ENCODE measurements at regions not wholly inside any gene's neighbourhood (a gene's known extent, or its start where the extent isn't known, plus 50 kb on each side); places are given as distances from the start of the nearest gene placed in this dataset.
A peak's percentile ranks its signal among the peaks of the same experiment; 100 is the strongest.
"Not testable (repeated sequence)": the region's sequence is repeated elsewhere in the genome, so short reads cannot be mapped to it uniquely, and the experiment has no call there.

DNA sequence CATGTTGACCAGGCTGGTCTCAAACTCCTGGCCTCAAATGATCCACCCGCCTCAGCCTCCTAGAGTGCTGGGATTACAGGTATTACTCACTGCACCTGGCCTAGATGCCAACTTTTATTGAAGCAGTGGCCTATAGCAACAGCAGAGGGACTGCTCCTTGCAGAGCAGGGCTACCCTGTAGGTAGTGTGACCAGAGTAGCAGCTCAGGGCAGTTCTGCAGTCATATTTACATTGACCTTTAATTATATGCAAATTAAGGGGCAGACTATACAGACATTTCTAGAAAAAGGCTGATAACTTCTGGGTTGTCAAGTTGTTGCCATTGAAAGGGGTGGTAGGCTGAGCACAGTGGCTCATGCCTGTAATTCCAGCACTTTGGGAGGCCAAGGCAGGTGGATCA lies 115.2 kb upstream of the PLEKHM1 start:
- H3K9me3 ChIP-seq (ENCODE audit: low read length); H3K27ac ChIP-seq (ENCODE audit: low read length); H3K36me3 ChIP-seq (ENCODE audit: low read depth, low read length); ATAC-seq; H3K9ac ChIP-seq (ENCODE audit: low read length); H3K4me2 ChIP-seq (ENCODE audit: low read length); H3F3A ChIP-seq (ENCODE audit: low read length, unreplicated experiment); DNase-seq; POLR2A ChIA-PET (ENCODE audit: unreplicated experiment); H2AFZ ChIP-seq (ENCODE audit: low read length); H4K20me1 ChIP-seq (ENCODE audit: low read length); H3K9me2 ChIP-seq (replicated peaks; ENCODE audit: low read length); H3K4me3 ChIP-seq (ENCODE audit: low read length); H3K27me3 ChIP-seq (ENCODE audit: low read length); H3K79me2 ChIP-seq (ENCODE audit: low read length); CTCF ChIA-PET; intact Hi-C loops (cut with micrococcal nuclease); BruUV-seq (replicated peaks); H3K4me1 ChIP-seq (ENCODE audit: insufficient read depth, low read length): not testable (repeated sequence)

GRCh38 chr17:45619984-45620405 lies 129.5 kb upstream of the PLEKHM1 start:
- H3K27me3 ChIP-seq (ENCODE audit: low read length); H3K36me3 ChIP-seq (ENCODE audit: low read depth, low read length); H3K9ac ChIP-seq (ENCODE audit: low read length); H3K27ac ChIP-seq (ENCODE audit: low read length); H3K9me3 ChIP-seq (ENCODE audit: low read length); BruUV-seq (replicated peaks); intact Hi-C loops (cut with micrococcal nuclease); H3K4me1 ChIP-seq (ENCODE audit: insufficient read depth, low read length); H3K79me2 ChIP-seq (ENCODE audit: low read length); H4K20me1 ChIP-seq (ENCODE audit: low read length); H3K9me2 ChIP-seq (replicated peaks; ENCODE audit: low read length); POLR2A ChIA-PET (ENCODE audit: unreplicated experiment); H3F3A ChIP-seq (ENCODE audit: low read length, unreplicated experiment): not testable (repeated sequence)
- CTCF ChIA-PET: interaction anchor here (0.7 kb wide), 1 partner anchor 129 kb away, joined by 6 read pairs; no protein-coding TSS in a partner anchor
- H3K4me3 ChIP-seq (ENCODE audit: low read length): peak overlapping the region; percentile 64
- peak overlapping the region; percentile 67; the same call in 1 of the 2 replicates for H2AFZ ChIP-seq (ENCODE audit: low read length)
- peak; percentile 62 for DNase-seq
- ATAC-seq: peak; percentile 99
- H3K4me2 ChIP-seq (ENCODE audit: low read length): peak overlapping the region; percentile 71

- intact Hi-C loops (cut with micrococcal nuclease); H3F3A ChIP-seq (ENCODE audit: low read length, unreplicated experiment); BruUV-seq (replicated peaks); H3K27ac ChIP-seq (ENCODE audit: low read length); H3K36me3 ChIP-seq (ENCODE audit: low read depth, low read length); H3K79me2 ChIP-seq (ENCODE audit: low read length); H4K20me1 ChIP-seq (ENCODE audit: low read length); H3K4me2 ChIP-seq (ENCODE audit: low read length); H3K9me2 ChIP-seq (replicated peaks; ENCODE audit: low read length); H3K9me3 ChIP-seq (ENCODE audit: low read length); H3K9ac ChIP-seq (ENCODE audit: low read length); POLR2A ChIA-PET (ENCODE audit: unreplicated experiment); DNase-seq; H3K27me3 ChIP-seq (ENCODE audit: low read length); H3K4me1 ChIP-seq (ENCODE audit: insufficient read depth, low read length): not testable (repeated sequence)
- peak overlapping the region; percentile 64 for H3K4me3 ChIP-seq (ENCODE audit: low read length)
- ATAC-seq: peak; percentile 43
- CTCF ChIA-PET: interaction anchor here (0.7 kb wide), 1 partner anchor 130 kb away, joined by 6 read pairs; no protein-coding TSS in a partner anchor
- H2AFZ ChIP-seq (ENCODE audit: low read length): 0 out of 2 replicates have a peak overlapping the region, but pooled peaks have one; percentile 67
Observed at GRCh38 chr17:45620468-45620867, 129.9 kb upstream of the PLEKHM1 start.

GRCh38 chr17:45621087-45621486 lies 130.6 kb upstream of the PLEKHM1 start:
- H3K9ac ChIP-seq (ENCODE audit: low read length); BruUV-seq (replicated peaks); H3K9me3 ChIP-seq (ENCODE audit: low read length); CTCF ChIA-PET; H3K4me1 ChIP-seq (ENCODE audit: insufficient read depth, low read length); POLR2A ChIA-PET (ENCODE audit: unreplicated experiment); H2AFZ ChIP-seq (ENCODE audit: low read length); H3K36me3 ChIP-seq (ENCODE audit: low read depth, low read length); H3K79me2 ChIP-seq (ENCODE audit: low read length); DNase-seq; intact Hi-C loops (cut with micrococcal nuclease); ATAC-seq; H3K27ac ChIP-seq (ENCODE audit: low read length); H3K27me3 ChIP-seq (ENCODE audit: low read length); H3F3A ChIP-seq (ENCODE audit: low read length, unreplicated experiment); H4K20me1 ChIP-seq (ENCODE audit: low read length); H3K9me2 ChIP-seq (replicated peaks; ENCODE audit: low read length): not testable (repeated sequence)
- Histone ChIP-seq H3K4me3 (ENCODE audit: low read length) (peak overlapping the region; percentile 60), H3K4me2 (ENCODE audit: low read length) (peak overlapping the region; percentile 73)

DNA sequence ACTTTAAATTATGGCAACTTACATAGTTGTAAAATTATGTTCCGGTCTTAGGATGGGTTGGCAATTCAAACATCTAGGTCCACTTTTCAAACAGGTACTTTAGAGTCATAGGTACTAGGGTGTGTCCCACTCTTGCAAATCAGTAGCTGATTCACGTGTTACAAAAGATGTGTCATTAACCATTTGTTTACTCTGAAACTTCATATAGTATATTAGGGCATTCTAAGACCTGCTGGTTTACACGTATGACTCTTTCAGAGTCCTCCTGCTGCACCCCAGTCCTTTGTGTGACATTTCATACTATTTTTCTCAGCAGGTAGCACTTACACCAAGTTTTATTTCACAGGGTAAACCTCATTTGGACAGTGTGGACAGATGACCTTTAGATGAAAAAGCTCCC lies 131.8 kb upstream of the PLEKHM1 start:
- H3K79me2 ChIP-seq (ENCODE audit: low read length); H3K4me1 ChIP-seq (ENCODE audit: insufficient read depth, low read length); H3K9ac ChIP-seq (ENCODE audit: low read length); H3K9me3 ChIP-seq (ENCODE audit: low read length); H3F3A ChIP-seq (ENCODE audit: low read length, unreplicated experiment); BruUV-seq (replicated peaks); H3K9me2 ChIP-seq (replicated peaks; ENCODE audit: low read length); H3K4me3 ChIP-seq (ENCODE audit: low read length); POLR2A ChIA-PET (ENCODE audit: unreplicated experiment); DNase-seq; H3K36me3 ChIP-seq (ENCODE audit: low read depth, low read length); H2AFZ ChIP-seq (ENCODE audit: low read length); CTCF ChIA-PET; H3K27me3 ChIP-seq (ENCODE audit: low read length); intact Hi-C loops (cut with micrococcal nuclease); H4K20me1 ChIP-seq (ENCODE audit: low read length); H3K27ac ChIP-seq (ENCODE audit: low read length): not testable (repeated sequence)
- peak; percentile 38 for ATAC-seq
- peak overlapping the region; percentile 73 for H3K4me2 ChIP-seq (ENCODE audit: low read length)
